C4-2B (cell line): ENCODE measurements at regions not wholly inside any gene's neighbourhood (a gene's known extent, or its start where the extent isn't known, plus 50 kb on each side); places are given as distances from the start of the nearest gene placed in this dataset.

Source experiments
- H3K27ac ChIP-seq: fragments of 450-650 bp; 2 replicates; pipeline ENCODE4 v1.5.1; 2017
- ZFX ChIP-seq: fragments of 450-650 bp; IDR thresholded peaks from 2 replicates; pipeline ENCODE4 v1.6.1; 2017
- TF ChIP-seq, protein P1 (sequence below): fragments of 450-650 bp; conservative IDR thresholded peaks from 2 replicates; pipeline ENCODE4 v1.5.1; 2017; ENCODE audit warnings: mild to moderate bottlenecking

DNA sequence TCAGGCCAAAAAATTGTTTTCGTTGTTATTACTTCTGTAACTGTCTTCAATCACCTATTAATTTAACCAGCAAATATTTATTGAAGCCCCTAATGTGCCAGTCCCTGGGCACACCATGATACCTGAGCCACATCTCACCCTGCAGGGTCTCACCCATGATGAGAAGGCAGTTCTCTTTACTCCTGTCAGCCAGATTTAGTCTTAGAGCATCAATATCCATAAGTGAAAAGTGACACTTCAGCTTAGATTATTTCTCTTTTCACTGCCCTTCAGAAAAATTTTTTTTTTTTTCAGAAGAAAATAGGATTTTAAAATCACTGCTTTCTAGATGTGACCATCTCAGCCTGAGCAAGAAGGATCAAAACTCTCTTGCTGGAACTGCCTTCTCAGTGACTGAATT, 258.6 kb upstream of the NFE2L3 start:
- TF ChIP-seq ZFX: no peak
- TF ChIP-seq, protein P1, sequence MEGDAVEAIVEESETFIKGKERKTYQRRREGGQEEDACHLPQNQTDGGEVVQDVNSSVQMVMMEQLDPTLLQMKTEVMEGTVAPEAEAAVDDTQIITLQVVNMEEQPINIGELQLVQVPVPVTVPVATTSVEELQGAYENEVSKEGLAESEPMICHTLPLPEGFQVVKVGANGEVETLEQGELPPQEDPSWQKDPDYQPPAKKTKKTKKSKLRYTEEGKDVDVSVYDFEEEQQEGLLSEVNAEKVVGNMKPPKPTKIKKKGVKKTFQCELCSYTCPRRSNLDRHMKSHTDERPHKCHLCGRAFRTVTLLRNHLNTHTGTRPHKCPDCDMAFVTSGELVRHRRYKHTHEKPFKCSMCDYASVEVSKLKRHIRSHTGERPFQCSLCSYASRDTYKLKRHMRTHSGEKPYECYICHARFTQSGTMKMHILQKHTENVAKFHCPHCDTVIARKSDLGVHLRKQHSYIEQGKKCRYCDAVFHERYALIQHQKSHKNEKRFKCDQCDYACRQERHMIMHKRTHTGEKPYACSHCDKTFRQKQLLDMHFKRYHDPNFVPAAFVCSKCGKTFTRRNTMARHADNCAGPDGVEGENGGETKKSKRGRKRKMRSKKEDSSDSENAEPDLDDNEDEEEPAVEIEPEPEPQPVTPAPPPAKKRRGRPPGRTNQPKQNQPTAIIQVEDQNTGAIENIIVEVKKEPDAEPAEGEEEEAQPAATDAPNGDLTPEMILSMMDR: no peak
- H3K27ac ChIP-seq: no peak overlapping the region; the same call in 1 of the 2 replicates

DNA sequence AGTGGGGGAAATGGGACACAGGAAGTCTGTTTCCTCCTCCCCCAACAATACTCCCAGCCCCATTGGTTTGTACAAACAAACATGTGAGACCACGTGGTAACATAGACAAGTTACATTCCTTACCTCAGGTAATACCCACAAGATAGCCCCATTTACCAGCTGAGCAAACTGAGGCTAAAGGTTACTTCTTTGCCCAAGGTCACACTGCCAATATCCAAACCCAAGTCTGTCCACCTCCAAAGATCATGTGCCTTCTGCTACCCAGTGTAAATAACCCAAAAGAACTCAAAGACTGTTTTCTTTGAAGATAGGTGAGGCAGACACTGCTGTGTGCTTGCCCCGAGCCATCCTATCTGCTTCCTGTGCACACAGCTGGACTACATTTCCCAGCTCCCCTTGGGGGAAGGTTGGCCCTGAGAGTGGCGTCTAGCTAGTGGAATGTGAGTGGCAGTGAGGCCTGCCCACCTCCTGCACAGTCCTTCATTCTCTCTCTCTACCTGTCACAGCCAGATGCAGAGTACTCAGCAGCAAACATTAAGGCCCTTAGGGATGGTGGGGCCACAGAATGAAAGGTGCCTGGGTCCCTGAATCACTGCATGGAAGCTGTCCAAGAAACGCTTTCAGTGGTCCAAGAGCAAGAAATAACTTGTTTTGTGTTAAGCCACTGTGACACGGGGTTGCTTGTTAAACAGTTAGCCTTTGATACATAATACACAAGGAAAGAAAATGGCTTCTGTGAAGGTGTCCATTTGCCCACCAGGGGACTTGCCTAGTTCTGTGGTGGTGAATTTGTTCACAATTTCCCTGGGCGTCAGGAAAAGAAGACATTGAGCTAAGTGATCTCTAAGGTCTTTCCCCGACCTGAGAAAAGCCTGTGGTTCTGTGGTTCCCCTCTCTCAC, 257.7 kb upstream of the NFE2L3 start:
- H3K27ac ChIP-seq: peak overlapping the region; percentile 5; the same call in 1 of the 2 replicates
- TF ChIP-seq, protein P1: no peak
- TF ChIP-seq ZFX: no peak

DNA sequence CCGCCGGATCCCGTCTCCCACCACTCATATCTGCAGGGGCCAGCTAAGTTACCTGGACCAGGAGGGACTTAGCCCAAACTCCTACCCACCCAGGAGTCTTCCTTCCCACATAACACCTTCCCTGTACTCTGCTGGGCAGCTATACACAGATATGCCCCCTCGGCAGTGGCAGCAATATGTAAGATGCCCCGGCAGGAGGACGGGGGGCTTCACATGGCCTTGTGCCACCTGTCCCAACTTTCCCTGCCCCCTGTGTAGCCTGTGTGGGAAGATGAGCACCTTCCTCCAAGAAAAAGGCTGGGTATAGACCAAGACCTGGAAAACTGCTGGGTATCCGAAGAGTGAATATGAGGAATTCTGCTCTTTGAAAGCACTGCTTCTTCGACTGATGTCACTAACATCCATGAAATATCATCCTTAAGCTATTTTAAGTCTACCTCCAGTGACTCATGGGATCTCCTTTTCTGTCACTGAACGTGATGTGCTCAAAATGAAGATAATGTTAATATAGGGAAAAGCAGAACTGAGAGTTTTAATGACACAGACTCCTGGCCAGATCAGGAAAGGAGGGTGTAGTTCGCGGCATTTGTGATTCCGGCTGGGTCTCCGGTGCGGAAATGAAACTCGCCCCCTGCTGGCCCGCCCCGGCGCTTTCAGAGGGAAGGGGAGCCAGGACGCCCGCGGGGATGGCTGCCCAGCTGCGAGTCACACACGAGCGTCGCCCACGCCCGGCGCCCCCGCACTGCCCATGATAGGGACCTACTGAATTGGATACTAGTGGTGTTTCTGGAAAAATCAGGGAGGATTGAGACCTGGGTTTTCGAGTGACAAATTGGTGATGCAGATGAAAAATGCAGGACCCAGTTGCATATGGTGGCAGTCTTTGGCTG, 256.9 kb upstream of the NFE2L3 start:
- TF ChIP-seq, protein P1: peak; percentile 28
- no peak for TF ChIP-seq ZFX
- no peak overlapping the region for H3K27ac ChIP-seq

DNA sequence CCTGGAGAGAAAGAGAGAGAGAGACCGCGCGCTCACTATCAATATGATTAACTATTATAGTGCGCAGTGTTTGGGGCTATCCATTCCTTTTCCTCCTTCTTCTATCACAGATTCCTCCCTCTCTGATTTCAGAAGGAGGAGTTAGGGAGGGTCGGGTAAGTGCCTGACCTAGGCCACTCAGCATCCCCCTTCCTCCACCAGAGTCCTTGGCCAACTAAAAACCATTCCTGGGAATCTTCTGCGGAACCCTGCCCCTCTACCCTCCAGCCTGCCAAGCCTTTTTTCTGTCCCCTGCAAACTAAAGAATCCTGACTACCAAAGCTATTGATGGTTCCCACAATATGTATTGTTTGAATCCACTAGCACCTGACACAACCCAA, 256.2 kb upstream of the NFE2L3 start:
- TF ChIP-seq, protein P1: no peak
- no peak for TF ChIP-seq ZFX
- no peak overlapping the region for H3K27ac ChIP-seq

DNA sequence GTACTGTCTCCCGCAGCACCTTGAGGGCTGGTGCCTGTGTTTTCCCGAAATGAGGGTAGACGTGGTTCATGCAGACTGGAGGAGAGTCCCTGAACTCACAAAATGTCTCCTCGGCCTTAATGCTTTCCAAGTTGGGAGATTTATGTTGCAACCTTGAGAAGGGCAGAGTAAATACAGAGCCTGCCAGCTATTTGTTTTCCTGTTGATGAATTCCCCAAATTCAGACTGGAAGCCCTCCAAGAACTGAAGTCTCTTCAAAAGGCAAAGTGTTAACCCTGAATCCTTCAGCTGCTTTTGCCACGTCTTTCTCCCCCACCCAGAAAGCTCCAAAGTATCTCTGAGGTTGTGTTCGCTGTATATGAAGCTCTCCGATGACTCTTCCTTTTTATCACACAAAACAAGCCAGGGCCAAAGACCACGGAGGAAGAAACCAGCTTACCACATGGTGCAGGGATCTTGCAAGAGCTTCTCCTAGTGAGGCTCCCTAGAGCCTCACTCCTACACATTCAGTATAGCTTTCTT, 254.7 kb upstream of the NFE2L3 start:
- TF ChIP-seq, protein P1: no peak
- no peak for TF ChIP-seq ZFX
- peak overlapping the region; percentile 34; the same call in 1 of the 2 replicates for H3K27ac ChIP-seq

DNA sequence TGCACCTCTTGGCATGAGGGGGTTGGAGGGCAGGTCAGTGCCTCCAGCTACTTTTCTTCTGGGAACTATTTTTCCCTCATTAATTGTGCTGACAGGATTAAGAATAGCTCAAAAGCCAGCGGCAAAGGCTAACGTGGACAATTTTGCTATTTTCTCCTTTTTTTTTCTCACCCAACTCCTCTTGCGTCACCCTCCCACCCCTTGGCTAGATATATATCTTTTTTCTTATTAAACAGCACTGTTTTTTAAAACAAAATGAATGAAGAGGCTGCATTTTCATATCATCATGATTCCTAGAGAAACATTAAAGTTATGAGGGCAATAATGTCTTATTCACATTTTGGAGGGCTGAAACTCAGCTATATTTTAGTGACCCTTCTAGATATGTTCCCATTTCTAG, 251.8 kb upstream of the NFE2L3 start:
- H3K27ac ChIP-seq: no peak overlapping the region
- TF ChIP-seq, protein P1: no peak
- no peak for TF ChIP-seq ZFX
